ENCODE measurements at regions not wholly inside any gene's neighbourhood (a gene's known extent, or its start where the extent isn't known, plus 50 kb on each side); places are given as distances from the start of the nearest gene placed in this dataset.

- no peak overlapping the region for H3K4me3 ChIP-seq
- intact Hi-C loops (cut with DNase I; ENCODE audit: low total_unique reads): no loop called here
- H3K27me3 ChIP-seq: no peaks in the 10 kb centered on the region
- peaks cover 0 to 11% of the 10 kb centered on the region in 2 donors for H3K9me3 ChIP-seq
- H3K4me1 ChIP-seq: no peaks in the 10 kb centered on the region
- H3K27ac ChIP-seq: no peak overlapping the region
- H3K36me3 ChIP-seq: no peaks in the 10 kb centered on the region
- DNase-seq: no peak
- TF ChIP-seq POLR2AphosphoS5 (IDR thresholded peaks at IDR 0.05) (no peak), POLR2A (IDR thresholded peaks at IDR 0.05) (no peak), EP300 (IDR thresholded peaks at IDR 0.05; ENCODE audit: low read depth) (no peak), CTCF (IDR thresholded peaks at IDR 0.05) (no peak)
- 90 to 91% methylated on average over 10 to 18 of the region's 18 CpGs for WGBS, 2 donors (ENCODE audit: low coverage in 1 of 2)
- in situ Hi-C loops (cut with MboI; ENCODE audit: low pct_ligation_motif_present in 1 of 4, low pct_unique_long_range_greater_than_20kb in 1 of 4, low sequenced_read_pairs in 3 of 4): no loop called here
Observed at GRCh38 chr2:2400286-2401038, 69.4 kb upstream of the MYT1L start.

GRCh38 chr2:2399396-2399795, 68.3 kb upstream of the MYT1L start:
- no peak overlapping the region for H3K4me3 ChIP-seq
- 80% methylated on average over 8 of the region's 8 CpGs; no CpG with 5 or more reads in 1 of the 2 donors for WGBS, 2 donors (ENCODE audit: low coverage in 1 of 2)
- no peaks in the 10 kb centered on the region for H3K36me3 ChIP-seq
- TF ChIP-seq POLR2A (IDR thresholded peaks at IDR 0.05): no peak
- TF ChIP-seq POLR2AphosphoS5 (IDR thresholded peaks at IDR 0.05): no peak
- no peak for TF ChIP-seq EP300 (IDR thresholded peaks at IDR 0.05; ENCODE audit: low read depth)
- no peak for TF ChIP-seq CTCF (IDR thresholded peaks at IDR 0.05)
- H3K27ac ChIP-seq: no peak overlapping the region
- H3K4me1 ChIP-seq: no peaks in the 10 kb centered on the region
- DNase-seq: no peak
- in situ Hi-C loops (cut with MboI; ENCODE audit: low pct_ligation_motif_present in 1 of 4, low pct_unique_long_range_greater_than_20kb in 1 of 4, low sequenced_read_pairs in 3 of 4) (no loop called here), intact Hi-C loops (cut with DNase I; ENCODE audit: low total_unique reads) (no loop called here)
- no peaks in the 10 kb centered on the region for H3K27me3 ChIP-seq
- H3K9me3 ChIP-seq: peaks cover 0 to 11% of the 10 kb centered on the region in 2 donors

- no peaks in the 10 kb centered on the region for H3K27me3 ChIP-seq
- H3K4me3 ChIP-seq: no peak overlapping the region
- H3K4me1 ChIP-seq: no peaks in the 10 kb centered on the region
- in situ Hi-C loops (cut with MboI; ENCODE audit: low pct_ligation_motif_present in 1 of 4, low pct_unique_long_range_greater_than_20kb in 1 of 4, low sequenced_read_pairs in 3 of 4): no loop called here
- no peaks in the 10 kb centered on the region for H3K36me3 ChIP-seq
- no peak overlapping the region for H3K27ac ChIP-seq
- intact Hi-C loops (cut with DNase I; ENCODE audit: low total_unique reads): no loop called here
- no peak for TF ChIP-seq POLR2A (IDR thresholded peaks at IDR 0.05)
- DNase-seq: no peak
- 61 to 80% methylated on average over 2 of the region's 2 CpGs for WGBS, 2 donors (ENCODE audit: low coverage in 1 of 2)
- H3K9me3 ChIP-seq: peaks cover 0 to 6% of the 10 kb centered on the region in 2 donors
Observed at GRCh38 chr2:2392332-2392731, 61.3 kb upstream of the MYT1L start.

- no peaks in the 10 kb centered on the region for H3K9me3 ChIP-seq
- H3K4me3 ChIP-seq: no peak overlapping the region
- H3K27ac ChIP-seq: no peak overlapping the region
- no peak for DNase-seq
- no peaks in the 10 kb centered on the region for H3K36me3 ChIP-seq
- intact Hi-C loops (cut with DNase I; ENCODE audit: low total_unique reads) (no loop called here), in situ Hi-C loops (cut with MboI; ENCODE audit: low pct_ligation_motif_present in 1 of 4, low pct_unique_long_range_greater_than_20kb in 1 of 4, low sequenced_read_pairs in 3 of 4) (no loop called here)
- TF ChIP-seq EP300 (IDR thresholded peaks at IDR 0.05; ENCODE audit: low read depth) (no peak), POLR2AphosphoS5 (IDR thresholded peaks at IDR 0.05) (no peak), CTCF (IDR thresholded peaks at IDR 0.05) (no peak), POLR2A (IDR thresholded peaks at IDR 0.05) (no peak)
- H3K27me3 ChIP-seq: no peaks in the 10 kb centered on the region
- no peaks in the 10 kb centered on the region for H3K4me1 ChIP-seq
Observed at GRCh38 chr2:2389215-2389614, 58.1 kb upstream of the MYT1L start.
